ENCODE measurements at regions not wholly inside any gene's neighbourhood (a gene's known extent, or its start where the extent isn't known, plus 50 kb on each side); places are given as distances from the start of the nearest gene placed in this dataset.
"Not testable (repeated sequence)": the region's sequence is repeated elsewhere in the genome, so short reads cannot be mapped to it uniquely, and the experiment has no call there.

GRCh38 chr16:15192197-15192596, 98.1 kb upstream of the RRN3 start:
- not testable (repeated sequence) for H3K4me3 ChIP-seq (ENCODE audit: low read length); H3K36me3 ChIP-seq (ENCODE audit: control insufficient read depth, low read depth, low read length); H3K9ac ChIP-seq (ENCODE audit: low read length); H3K4me1 ChIP-seq (ENCODE audit: control insufficient read depth, low read depth, low read length); H3K27ac ChIP-seq (ENCODE audit: low read length); H3K27me3 ChIP-seq (ENCODE audit: control insufficient read depth, insufficient read depth, low read length); H3K9me3 ChIP-seq (ENCODE audit: control insufficient read depth, low read depth, low read length)

GRCh38 chr16:15189478-15189877, 95.4 kb upstream of the RRN3 start:
- not testable (repeated sequence) for H3K4me3 ChIP-seq (ENCODE audit: low read length); H3K27me3 ChIP-seq (ENCODE audit: control insufficient read depth, insufficient read depth, low read length); H3K36me3 ChIP-seq (ENCODE audit: control insufficient read depth, low read depth, low read length); H3K9me3 ChIP-seq (ENCODE audit: control insufficient read depth, low read depth, low read length); H3K9ac ChIP-seq (ENCODE audit: low read length); H3K27ac ChIP-seq (ENCODE audit: low read length); H3K4me1 ChIP-seq (ENCODE audit: control insufficient read depth, low read depth, low read length)

Measured in iPS-18a (cell line).